SJSA1 (cell line): ENCODE measurements at regions not wholly inside any gene's neighbourhood (a gene's known extent, or its start where the extent isn't known, plus 50 kb on each side); places are given as distances from the start of the nearest gene placed in this dataset.
"Not testable (repeated sequence)": the region's sequence is repeated elsewhere in the genome, so short reads cannot be mapped to it uniquely, and the experiment has no call there.

Source experiments
- DNase-seq, 2 experiments: peaks; one replicate each; pipeline ENCODE4 v3.0.0-alpha.2; 2015 to 2020; ENCODE audit warnings: low spot score in 2 of 2, low read depth in 1 of 2
- H3K27ac ChIP-seq: fragments of 250-450 bp; sonication (Bioruptor Pico); 2 replicates; pipeline ENCODE4 v1.5.1; 2020; ENCODE audit warnings: mild to moderate bottlenecking, moderate library complexity
- H3K27me3 ChIP-seq: fragments of 250-450 bp; sonication (Bioruptor Pico); replicated peaks from 2 replicates; pipeline ENCODE4 v1.5.1; 2020; ENCODE audit warnings: mild to moderate bottlenecking, moderate library complexity
- H3K36me3 ChIP-seq: fragments of 250-450 bp; sonication (Bioruptor Pico); 2 replicates; pipeline ENCODE4 v1.5.1; 2020; ENCODE audit warnings: mild to moderate bottlenecking
- H3K4me1 ChIP-seq: fragments of 250-450 bp; sonication (Bioruptor Pico); replicated peaks from 2 replicates; pipeline ENCODE4 v1.6.1; 2021; ENCODE audit warnings: mild to moderate bottlenecking
- H3K4me3 ChIP-seq: fragments of 250-450 bp; sonication (Bioruptor Pico); 2 replicates; pipeline ENCODE4 v1.5.1; 2020; ENCODE audit warnings: mild to moderate bottlenecking
- H3K9me3 ChIP-seq: fragments of 250-450 bp; sonication (Bioruptor Pico); replicated peaks from 2 replicates; pipeline ENCODE4 v1.5.1; 2020; ENCODE audit warnings: mild to moderate bottlenecking

DNA sequence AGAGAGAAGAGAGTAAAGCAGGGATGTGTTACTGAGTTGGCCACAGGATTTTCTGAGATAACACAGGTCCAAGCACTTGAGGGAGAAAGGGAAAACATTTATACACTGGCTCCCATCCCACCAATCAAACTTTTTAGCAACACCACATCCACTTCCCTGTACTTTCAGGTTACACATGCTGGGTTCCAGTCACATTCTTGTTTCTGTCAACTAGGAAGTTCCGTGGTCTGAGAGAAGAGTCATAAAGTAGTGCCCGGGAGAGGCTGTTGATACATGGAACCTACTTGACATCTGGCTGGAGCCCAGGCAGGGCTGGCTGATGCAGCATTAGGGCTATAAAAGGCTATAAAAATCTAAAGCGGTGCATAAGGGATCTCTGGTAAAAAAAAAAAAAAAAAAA is 473.9 kb upstream of the COX7C start:
- Histone ChIP-seq H3K4me1 (no peaks in the 10 kb centered on the region), H3K9me3 (no peaks in the 10 kb centered on the region), H3K27ac (no peak overlapping the region), H3K36me3 (no peaks in the 10 kb centered on the region), H3K4me3 (no peak overlapping the region), H3K27me3 (no peaks in the 10 kb centered on the region)
- DNase-seq: no peak

GRCh38 chr5:86152988-86153560 is 464.7 kb upstream of the COX7C start:
- no peak overlapping the region for H3K4me3 ChIP-seq
- no peaks in the 10 kb centered on the region for H3K9me3 ChIP-seq
- no peak for DNase-seq
- no peaks in the 10 kb centered on the region for H3K4me1 ChIP-seq
- no peaks in the 10 kb centered on the region for H3K36me3 ChIP-seq
- no peak overlapping the region for H3K27ac ChIP-seq
- no peaks in the 10 kb centered on the region for H3K27me3 ChIP-seq

GRCh38 chr5:86155796-86156195 is 461.9 kb upstream of the COX7C start:
- no peaks in the 10 kb centered on the region for H3K4me1 ChIP-seq
- DNase-seq: no peak

DNA sequence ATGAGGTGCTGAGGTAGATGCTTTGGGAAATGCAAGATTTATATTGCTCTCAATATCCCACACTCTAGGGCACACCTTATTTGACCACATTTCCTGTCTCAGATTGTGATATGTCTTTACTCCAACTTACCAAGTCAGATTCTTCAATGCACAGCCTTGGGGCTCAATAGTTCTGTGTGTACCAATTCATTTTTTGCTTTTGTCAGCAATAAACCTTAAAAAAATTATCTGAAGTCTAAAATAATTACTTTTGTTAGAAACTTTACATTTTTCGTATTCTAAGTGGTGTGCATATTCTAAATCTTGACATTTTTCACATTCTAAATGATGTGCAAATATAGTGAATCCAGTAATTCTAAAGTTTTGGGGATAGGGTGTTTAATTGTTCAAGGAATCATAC is 447.5 kb upstream of the COX7C start:
- no peak for DNase-seq
- H3K27me3 ChIP-seq: no peaks in the 10 kb centered on the region
- no peaks in the 10 kb centered on the region for H3K9me3 ChIP-seq
- no peak overlapping the region for H3K4me3 ChIP-seq
- H3K4me1 ChIP-seq: no peaks in the 10 kb centered on the region
- H3K27ac ChIP-seq: no peak overlapping the region
- H3K36me3 ChIP-seq: no peaks in the 10 kb centered on the region

More at GRCh38 chr5:86155796-86156195, 461.9 kb upstream of the COX7C start:
- Histone ChIP-seq H3K36me3 (no peaks in the 10 kb centered on the region), H3K9me3 (no peaks in the 10 kb centered on the region), H3K4me3 (no peak overlapping the region), H3K27ac (no peak overlapping the region), H3K27me3 (no peaks in the 10 kb centered on the region)

GRCh38 chr5:86175224-86175623 is 442.5 kb upstream of the COX7C start:
- no peaks in the 10 kb centered on the region for H3K36me3 ChIP-seq
- DNase-seq: no peak
- H3K9me3 ChIP-seq: no peaks in the 10 kb centered on the region
- no peak overlapping the region for H3K4me3 ChIP-seq
- H3K27me3 ChIP-seq: no peaks in the 10 kb centered on the region
- no peaks in the 10 kb centered on the region for H3K4me1 ChIP-seq
- H3K27ac ChIP-seq: no peak overlapping the region

DNA sequence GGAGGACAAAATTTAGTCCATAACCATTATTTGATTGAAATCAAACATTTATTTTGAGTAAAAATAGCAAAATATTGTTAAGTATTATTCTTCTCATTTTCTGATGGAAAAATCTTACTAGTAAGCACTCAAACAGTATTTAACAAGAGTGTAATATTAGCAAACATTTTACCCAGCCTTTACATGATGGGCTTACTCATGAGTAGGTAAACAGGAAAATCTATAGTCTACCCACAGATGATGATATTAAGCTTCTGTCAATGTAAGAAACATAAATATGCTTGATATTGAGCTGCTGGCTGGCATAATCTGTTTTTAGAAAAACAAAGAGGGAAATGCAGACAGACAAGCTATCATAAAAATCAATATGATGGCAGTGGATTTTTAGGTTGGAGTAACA is 418.5 kb upstream of the COX7C start:
- DNase-seq: no peak
- Histone ChIP-seq H3K27me3 (no peaks in the 10 kb centered on the region), H3K9me3 (no peaks in the 10 kb centered on the region; the same call in 1 of the 2 replicates), H3K4me1 (no peaks in the 10 kb centered on the region), H3K4me3 (no peak overlapping the region), H3K27ac (no peak overlapping the region), H3K36me3 (no peaks in the 10 kb centered on the region)

GRCh38 chr5:86228147-86228546 is 389.6 kb upstream of the COX7C start:
- Histone ChIP-seq H3K9me3 (no peaks in the 10 kb centered on the region), H3K27me3 (no peaks in the 10 kb centered on the region), H3K36me3 (no peaks in the 10 kb centered on the region), H3K4me1 (no peaks in the 10 kb centered on the region), H3K4me3 (no peak overlapping the region), H3K27ac (no peak overlapping the region)
- DNase-seq: no peak

GRCh38 chr5:86232246-86232645 is 385.5 kb upstream of the COX7C start:
- Histone ChIP-seq H3K27ac (no peak overlapping the region), H3K4me3 (no peak overlapping the region), H3K4me1 (no peaks in the 10 kb centered on the region), H3K36me3 (no peaks in the 10 kb centered on the region), H3K27me3 (no peaks in the 10 kb centered on the region), H3K9me3 (no peaks in the 10 kb centered on the region)
- DNase-seq: no peak

- Histone ChIP-seq H3K27ac (no peak overlapping the region), H3K36me3 (no peaks in the 10 kb centered on the region), H3K4me3 (no peak overlapping the region), H3K4me1 (no peaks in the 10 kb centered on the region), H3K27me3 (no peaks in the 10 kb centered on the region), H3K9me3 (no peaks in the 10 kb centered on the region)
- no peak for DNase-seq
These were observed 373.6 kb upstream of the COX7C start for GRCh38 chr5:86244153-86244552.

GRCh38 chr5:86257871-86258270 is 359.9 kb upstream of the COX7C start:
- Histone ChIP-seq H3K27ac (no peak overlapping the region), H3K27me3 (no peaks in the 10 kb centered on the region), H3K4me3 (no peak overlapping the region), H3K4me1 (no peaks in the 10 kb centered on the region), H3K9me3 (no peaks in the 10 kb centered on the region), H3K36me3 (no peaks in the 10 kb centered on the region)
- no peak for DNase-seq

DNA sequence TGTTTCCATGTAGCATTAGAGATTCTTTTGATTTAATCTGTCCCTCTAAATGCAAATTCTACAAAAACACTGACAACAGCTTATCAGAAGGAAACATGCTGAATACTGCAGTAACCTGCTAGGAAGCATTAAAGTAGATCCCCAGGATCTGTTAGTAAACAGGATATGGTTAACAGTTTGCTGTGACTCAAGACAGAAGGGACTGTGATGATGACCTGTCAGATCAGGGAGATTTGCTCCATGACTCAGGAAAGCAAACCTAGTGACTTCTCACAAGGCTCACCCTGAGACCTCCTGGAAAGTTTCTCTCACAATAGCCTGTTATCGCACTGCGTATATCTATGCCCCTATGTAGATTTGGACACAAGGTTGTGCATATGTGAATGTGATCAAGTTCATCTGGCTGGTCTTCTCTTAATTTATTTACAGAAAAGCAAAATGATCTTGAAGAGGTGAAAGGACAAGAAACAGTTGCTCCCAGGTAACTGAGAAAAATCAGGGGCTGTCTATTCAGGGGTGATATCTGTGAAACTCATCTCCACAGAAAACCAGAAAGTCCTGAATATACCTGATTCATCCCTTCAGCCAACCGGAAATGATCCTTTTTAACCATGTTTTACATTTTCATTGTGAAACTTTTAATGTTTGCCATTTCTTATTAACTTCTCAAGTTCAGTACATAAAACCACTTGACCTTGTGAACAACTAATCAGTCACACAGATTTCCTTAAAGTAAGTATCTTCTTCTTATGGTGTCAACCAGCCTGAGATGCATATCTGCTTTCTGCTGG is 333.1 kb upstream of the COX7C start:
- H3K27me3 ChIP-seq, DNase-seq, H3K4me1 ChIP-seq, H3K9me3 ChIP-seq, H3K36me3 ChIP-seq, H3K27ac ChIP-seq, H3K4me3 ChIP-seq: not testable (repeated sequence)

DNA sequence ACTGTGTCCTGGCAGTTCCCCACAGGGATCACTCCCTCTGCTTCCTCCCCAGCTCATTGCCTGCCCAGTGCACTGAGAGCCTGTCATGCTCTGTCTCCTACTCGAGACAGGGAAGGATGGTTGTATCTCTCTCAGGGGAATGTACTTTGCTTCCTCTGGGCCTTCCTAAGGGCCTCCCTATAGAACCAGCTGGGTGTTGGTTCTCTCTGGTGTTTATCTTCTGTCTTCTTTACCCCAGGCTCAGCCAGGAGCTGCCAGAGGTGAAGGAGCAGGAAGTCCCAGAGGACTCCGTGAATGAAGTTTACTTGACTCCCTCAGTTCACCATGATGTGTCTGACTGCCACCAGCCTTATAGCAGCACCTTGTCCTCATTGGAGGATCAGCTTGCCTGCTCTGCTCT is 330.3 kb upstream of the COX7C start:
- not testable (repeated sequence) for H3K27me3 ChIP-seq, H3K9me3 ChIP-seq, H3K4me3 ChIP-seq, H3K4me1 ChIP-seq, H3K36me3 ChIP-seq, DNase-seq, H3K27ac ChIP-seq

DNA sequence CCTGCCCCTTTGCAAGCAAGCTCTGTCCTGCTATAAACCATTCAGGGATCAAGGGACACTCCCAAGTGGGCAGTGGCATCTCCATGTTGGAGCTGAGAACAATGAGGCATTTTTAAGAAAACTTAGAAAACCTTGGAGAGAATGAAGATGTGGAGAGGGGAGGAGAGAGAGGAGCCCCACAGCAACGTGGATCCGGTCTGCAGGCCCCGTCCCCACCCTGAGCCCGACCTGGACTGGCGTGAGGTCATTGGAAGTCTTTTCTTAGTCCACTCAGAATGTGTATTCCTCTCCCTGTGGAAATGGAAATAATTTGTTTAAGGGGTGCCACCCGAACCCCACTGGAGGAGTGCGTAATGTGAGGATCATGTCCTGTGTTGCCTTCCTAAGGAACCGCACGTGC is 328.0 kb upstream of the COX7C start:
- not testable (repeated sequence) for H3K4me3 ChIP-seq, H3K27me3 ChIP-seq, H3K4me1 ChIP-seq, H3K9me3 ChIP-seq, H3K27ac ChIP-seq, H3K36me3 ChIP-seq, DNase-seq

DNA sequence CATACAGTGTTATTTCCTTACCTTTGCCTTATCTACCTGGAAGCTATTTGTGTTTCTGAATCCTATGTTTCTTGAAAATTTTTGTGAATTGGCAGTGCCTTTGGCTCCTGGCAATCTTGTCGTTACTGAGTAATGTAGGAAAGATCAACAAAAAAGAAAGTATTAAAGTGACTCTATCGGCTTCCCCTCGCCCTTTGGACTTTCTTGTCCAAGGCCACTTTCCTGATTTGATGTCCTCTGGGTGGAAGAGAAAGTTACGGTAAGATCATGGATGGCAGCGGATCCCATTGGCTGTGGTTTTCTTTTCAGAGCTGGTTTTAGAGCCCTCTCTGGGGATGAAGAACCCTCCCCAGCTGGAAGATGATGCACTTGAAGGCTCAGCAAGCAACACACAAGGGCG is 324.9 kb upstream of the COX7C start:
- H3K27ac ChIP-seq, H3K4me3 ChIP-seq, H3K4me1 ChIP-seq, H3K9me3 ChIP-seq, H3K36me3 ChIP-seq, H3K27me3 ChIP-seq, DNase-seq: not testable (repeated sequence)

DNA sequence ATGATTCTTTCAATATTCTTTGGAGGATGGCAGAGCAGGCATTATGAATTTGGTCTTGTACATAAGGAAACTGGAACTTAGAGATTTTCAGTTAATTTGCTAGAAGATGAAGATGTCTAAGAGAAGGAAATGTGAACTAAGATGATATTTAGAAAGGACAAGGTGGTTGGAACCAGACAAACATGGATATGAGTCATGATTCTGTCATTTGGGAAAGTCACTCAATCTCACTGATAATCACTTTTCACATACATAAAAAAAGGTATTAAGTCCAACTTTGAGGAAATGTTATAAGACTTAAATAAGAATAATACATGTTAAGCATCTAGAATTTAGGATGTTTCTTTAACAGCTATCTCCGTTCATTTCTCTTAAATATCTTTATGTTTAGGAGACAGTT is 315.1 kb upstream of the COX7C start:
- not testable (repeated sequence) for DNase-seq, H3K27ac ChIP-seq, H3K36me3 ChIP-seq, H3K4me1 ChIP-seq, H3K9me3 ChIP-seq, H3K4me3 ChIP-seq, H3K27me3 ChIP-seq
